BJ (cell line): ENCODE measurements at regions not wholly inside any gene's neighbourhood (a gene's known extent, or its start where the extent isn't known, plus 50 kb on each side); places are given as distances from the start of the nearest gene placed in this dataset.

Experiments used
- CTCF ChIA-PET: fragments of 350-600 bp; formaldehyde crosslinking; extraction: SDS; loops from one replicate; lab custom pipeline; 2021; ENCODE audit warnings: antibody characterized with exemption, inconsistent platforms; lab: Yijun Ruan, JAX
- POLR2A ChIA-PET: fragments of 300-600 bp; sonication (Branson Sonifier 250); formaldehyde crosslinking; extraction: SDS; loops from one replicate; lab custom pipeline; 2021; ENCODE audit warnings: antibody characterized with exemption; lab: Charles Lee
- DNase-seq: peaks from one replicate; pipeline ENCODE4 v3.0.0-alpha.2; 2011; ENCODE audit warnings: low read depth
- H3K27me3 ChIP-seq: 2 replicates; pipeline ENCODE4 v1.6.0; 2011; ENCODE audit warnings: low read length; ENCODE audit not compliant: control insufficient read depth, insufficient read depth
- H3K36me3 ChIP-seq: 2 replicates; pipeline ENCODE4 v1.5.1; 2011; ENCODE audit warnings: low read length; ENCODE audit not compliant: control insufficient read depth, insufficient read depth
- H3K4me3 ChIP-seq: 2 replicates; pipeline ENCODE4 v1.5.1; 2011; ENCODE audit warnings: low read depth, mild to moderate bottlenecking, control low read depth, low read length
- TF ChIP-seq, protein P1 (sequence below): IDR thresholded peaks from 2 replicates; pipeline ENCODE4 v1.5.1; 2011; ENCODE audit warnings: low read depth, mild to moderate bottlenecking, control low read depth, inconsistent platforms, low read length, moderate library complexity; ENCODE audit not compliant: insufficient read depth

DNA sequence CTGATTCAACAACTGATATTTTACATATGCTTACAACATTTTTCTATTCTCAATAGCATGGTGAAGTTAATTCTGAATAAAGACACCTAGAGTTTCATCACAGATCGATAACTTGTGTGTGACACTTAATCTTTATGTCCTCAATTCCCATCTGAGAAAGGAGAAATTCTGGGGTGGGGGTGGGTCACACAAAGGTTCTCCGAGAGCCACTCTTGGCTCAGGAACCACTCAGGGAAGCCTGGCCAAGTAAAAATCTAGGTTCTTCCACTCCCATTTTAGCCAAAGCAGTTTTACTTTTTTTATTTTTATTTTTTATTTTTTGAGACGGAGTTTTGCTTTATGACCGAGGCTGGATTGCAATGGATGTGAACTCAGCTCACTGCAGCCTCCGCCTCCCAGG is 111.0 kb upstream of the TBL1XR1 start:
- no peaks in the 10 kb centered on the region for H3K36me3 ChIP-seq
- ChIA-PET CTCF (no interaction called here), POLR2A (no interaction called here)
- no peak overlapping the region for H3K4me3 ChIP-seq
- no peak for DNase-seq
- H3K27me3 ChIP-seq, result no peaks in the 10 kb centered on the region
- TF ChIP-seq, protein P1, sequence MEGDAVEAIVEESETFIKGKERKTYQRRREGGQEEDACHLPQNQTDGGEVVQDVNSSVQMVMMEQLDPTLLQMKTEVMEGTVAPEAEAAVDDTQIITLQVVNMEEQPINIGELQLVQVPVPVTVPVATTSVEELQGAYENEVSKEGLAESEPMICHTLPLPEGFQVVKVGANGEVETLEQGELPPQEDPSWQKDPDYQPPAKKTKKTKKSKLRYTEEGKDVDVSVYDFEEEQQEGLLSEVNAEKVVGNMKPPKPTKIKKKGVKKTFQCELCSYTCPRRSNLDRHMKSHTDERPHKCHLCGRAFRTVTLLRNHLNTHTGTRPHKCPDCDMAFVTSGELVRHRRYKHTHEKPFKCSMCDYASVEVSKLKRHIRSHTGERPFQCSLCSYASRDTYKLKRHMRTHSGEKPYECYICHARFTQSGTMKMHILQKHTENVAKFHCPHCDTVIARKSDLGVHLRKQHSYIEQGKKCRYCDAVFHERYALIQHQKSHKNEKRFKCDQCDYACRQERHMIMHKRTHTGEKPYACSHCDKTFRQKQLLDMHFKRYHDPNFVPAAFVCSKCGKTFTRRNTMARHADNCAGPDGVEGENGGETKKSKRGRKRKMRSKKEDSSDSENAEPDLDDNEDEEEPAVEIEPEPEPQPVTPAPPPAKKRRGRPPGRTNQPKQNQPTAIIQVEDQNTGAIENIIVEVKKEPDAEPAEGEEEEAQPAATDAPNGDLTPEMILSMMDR, result no peak

DNA sequence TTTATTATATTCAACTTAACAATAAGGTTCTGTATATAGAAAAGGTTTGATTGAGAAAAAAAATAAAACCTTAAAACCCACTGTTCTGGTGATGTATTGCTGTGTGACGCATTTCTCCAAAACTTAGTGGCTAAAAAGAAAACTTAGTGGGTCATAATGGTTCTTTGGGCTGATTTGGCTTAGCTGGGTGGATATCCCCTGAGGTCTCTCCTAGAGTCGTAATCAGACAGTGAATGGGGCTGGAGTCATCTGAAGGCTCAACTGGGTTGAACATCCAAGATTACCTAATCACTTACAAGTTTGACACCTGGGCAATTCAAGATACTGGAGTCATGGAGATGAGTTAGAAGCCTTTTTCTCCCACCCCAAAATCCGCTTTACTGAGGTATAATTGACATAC is 111.6 kb upstream of the TBL1XR1 start:
- ChIA-PET CTCF (no interaction called here), POLR2A (no interaction called here)
- Histone ChIP-seq H3K4me3 (no peak overlapping the region), H3K36me3 (no peaks in the 10 kb centered on the region), H3K27me3 (no peaks in the 10 kb centered on the region)
- no peak for DNase-seq
- TF ChIP-seq, protein P1, result no peak

DNA sequence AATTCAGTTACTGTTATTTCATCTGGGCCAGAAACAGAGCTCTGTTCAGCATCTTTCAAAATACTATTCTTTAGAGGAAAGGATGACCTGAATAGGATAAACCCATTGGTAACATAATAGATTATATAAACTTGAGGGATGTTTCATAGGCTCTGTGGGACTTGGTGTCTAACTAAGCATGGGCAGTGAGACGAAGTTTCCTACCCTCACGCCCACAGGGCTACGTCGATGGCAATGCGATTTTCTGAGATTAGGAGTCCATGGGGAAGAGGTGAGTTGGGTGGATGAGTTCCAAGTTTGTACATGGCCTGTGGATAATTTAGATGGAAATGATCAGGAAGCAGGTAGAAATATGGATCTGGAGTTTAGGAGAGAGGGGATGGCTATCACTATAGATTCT is 115.2 kb upstream of the TBL1XR1 start:
- no peaks in the 10 kb centered on the region for H3K36me3 ChIP-seq
- DNase-seq, result no peak
- no peak overlapping the region for H3K4me3 ChIP-seq
- TF ChIP-seq, protein P1, result no peak
- CTCF ChIA-PET, result no interaction called here
- POLR2A ChIA-PET, result no interaction called here
- no peaks in the 10 kb centered on the region for H3K27me3 ChIP-seq

GRCh38 chr3:177314897-177315296 is 117.6 kb upstream of the TBL1XR1 start:
- Histone ChIP-seq H3K4me3 (no peak overlapping the region), H3K27me3 (no peaks in the 10 kb centered on the region), H3K36me3 (no peaks in the 10 kb centered on the region)
- CTCF ChIA-PET, result no interaction called here
- POLR2A ChIA-PET, result no interaction called here
- TF ChIP-seq, protein P1, result no peak
- no peak for DNase-seq

DNA sequence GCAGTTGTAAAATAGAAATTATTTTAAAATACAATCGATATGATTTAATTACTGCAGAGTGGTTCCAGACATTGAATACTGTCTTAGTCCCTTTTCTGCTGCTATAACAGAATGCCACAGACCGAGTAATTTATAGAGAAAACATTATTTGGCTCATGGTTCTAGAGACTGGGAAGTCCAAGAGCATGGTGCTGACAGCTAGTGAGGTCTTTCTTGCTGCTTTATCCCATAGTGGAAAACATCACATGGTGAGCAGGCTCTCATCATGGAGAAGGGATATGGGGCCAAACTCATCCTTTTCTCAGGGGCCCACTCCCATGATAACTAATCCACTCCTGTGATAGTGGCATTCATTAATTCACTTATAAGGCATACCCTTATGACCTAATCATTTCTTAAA is 120.0 kb upstream of the TBL1XR1 start:
- CTCF ChIA-PET, result no interaction called here
- POLR2A ChIA-PET, result no interaction called here
- H3K27me3 ChIP-seq, result no peaks in the 10 kb centered on the region
- DNase-seq, result no peak
- TF ChIP-seq, protein P1, result no peak
- no peaks in the 10 kb centered on the region for H3K36me3 ChIP-seq
- H3K4me3 ChIP-seq, result no peak overlapping the region
